Fibroblast of lung (primary cell): ENCODE measurements at regions not wholly inside any gene's neighbourhood (a gene's known extent, or its start where the extent isn't known, plus 50 kb on each side); places are given as distances from the start of the nearest gene placed in this dataset.

Source experiments
- DNase-seq, 2 donors: peaks; one replicate each; pipeline versions ENCODE4 v3.0.0 to v3.0.0-alpha.2; 2010; ENCODE audit warnings: low read depth in 2 of 2
- H2AFZ ChIP-seq: 2 replicates; pipeline ENCODE4 v1.5.1; 2012; ENCODE audit warnings: low read length, control low read depth, inconsistent platforms
- H3K27ac ChIP-seq: 2 replicates; pipeline ENCODE4 v1.5.1; 2011; ENCODE audit warnings: low read length, control low read depth; ENCODE audit not compliant: insufficient read depth
- H3K27me3 ChIP-seq: 2 replicates; pipeline ENCODE4 v1.5.1; 2011; ENCODE audit warnings: mild to moderate bottlenecking, low read length; ENCODE audit not compliant: control insufficient read depth, insufficient read depth
- H3K36me3 ChIP-seq: 2 replicates; pipeline ENCODE4 v1.5.1; 2011; ENCODE audit warnings: low read length; ENCODE audit not compliant: control insufficient read depth, insufficient read depth
- H3K4me1 ChIP-seq: 2 replicates; pipeline ENCODE4 v1.5.1; 2011; ENCODE audit warnings: low read length; ENCODE audit not compliant: control insufficient read depth, insufficient read depth; ENCODE audit errors: extremely low read depth
- H3K4me2 ChIP-seq: 2 replicates; pipeline ENCODE4 v1.5.1; 2011; ENCODE audit warnings: low read length, control low read depth; ENCODE audit not compliant: insufficient read depth; ENCODE audit errors: extremely low read depth
- H3K4me3 ChIP-seq, 4 experiments: fragments of 200-600 bp in 1 of 4; sonication (generic) in 1 of 4; replicated peaks in 1 of 4; 2 replicates each; pipeline ENCODE4 v1.5.1; 2011 to 2016; ENCODE audit warnings: low read length in 4 of 4, low read depth in 3 of 4, mild to moderate bottlenecking in 3 of 4, control low read depth in 2 of 4, inconsistent platforms in 1 of 4, mixed read lengths in 1 of 4; ENCODE audit not compliant: insufficient read depth in 1 of 4; ENCODE audit errors: control extremely low read depth in 1 of 4
- H3K79me2 ChIP-seq: 2 replicates; pipeline ENCODE4 v1.5.1; 2012; ENCODE audit warnings: mild to moderate bottlenecking, low read length, inconsistent platforms; ENCODE audit not compliant: control insufficient read depth, insufficient read depth
- H3K9ac ChIP-seq: 2 replicates; pipeline ENCODE4 v1.5.1; 2011; ENCODE audit warnings: mild to moderate bottlenecking, low read length, control low read depth; ENCODE audit not compliant: insufficient read depth
- H3K9me3 ChIP-seq: 2 replicates; pipeline ENCODE4 v1.5.1; 2012; ENCODE audit warnings: low read depth, low read length; ENCODE audit not compliant: control insufficient read depth, insufficient read depth
- H4K20me1 ChIP-seq: 2 replicates; pipeline ENCODE4 v1.5.1; 2011; ENCODE audit warnings: low read length; ENCODE audit not compliant: control insufficient read depth, insufficient read depth; ENCODE audit errors: extremely low read depth
- CTCF ChIP-seq, 2 donors: IDR thresholded peaks in 1 of 2; conservative IDR thresholded peaks in 1 of 2; 1 replicate in 1 of 2; 2 replicates in 1 of 2; pipeline ENCODE4 v1.5.1; 2011 to 2012; ENCODE audit warnings: low read length in 2 of 2, control low read depth in 1 of 2, inconsistent platforms in 1 of 2, low read depth in 1 of 2, mild to moderate bottlenecking in 1 of 2
- EZH2 ChIP-seq: IDR thresholded peaks from 2 replicates; pipeline ENCODE4 v1.5.1; 2012; ENCODE audit warnings: low read length, control low read depth, mild to moderate bottlenecking; ENCODE audit errors: missing control alignments

- no peaks in the 10 kb centered on the region for H4K20me1 ChIP-seq
- H3K27me3 ChIP-seq = no peaks in the 10 kb centered on the region
- no peak overlapping the region for H2AFZ ChIP-seq
- H3K9ac ChIP-seq = no peak overlapping the region
- no peak overlapping the region for H3K4me3 ChIP-seq
- H3K4me2 ChIP-seq = peak overlapping the region; percentile 36
- no peaks in the 10 kb centered on the region for H3K9me3 ChIP-seq
- DNase-seq = peak; percentile 78 to 90
- H3K79me2 ChIP-seq = no peaks in the 10 kb centered on the region
- H3K4me1 ChIP-seq = peaks cover 42% of the 10 kb centered on the region
- TF ChIP-seq CTCF (conservative IDR thresholded peaks at IDR 0.05 in 1 of 2, IDR thresholded peaks at IDR 0.05 in 1 of 2; ENCODE audit: low read depth in 1 of 2, low read length in 2 of 2) (peak; percentile 26 to 71), EZH2 (no peak)
- peak overlapping the region; percentile 14 for H3K27ac ChIP-seq
- no peaks in the 10 kb centered on the region for H3K36me3 ChIP-seq
These were observed 158.0 kb upstream of the ITGB1 start for GRCh38 chr10:33115738-33116719.

DNA sequence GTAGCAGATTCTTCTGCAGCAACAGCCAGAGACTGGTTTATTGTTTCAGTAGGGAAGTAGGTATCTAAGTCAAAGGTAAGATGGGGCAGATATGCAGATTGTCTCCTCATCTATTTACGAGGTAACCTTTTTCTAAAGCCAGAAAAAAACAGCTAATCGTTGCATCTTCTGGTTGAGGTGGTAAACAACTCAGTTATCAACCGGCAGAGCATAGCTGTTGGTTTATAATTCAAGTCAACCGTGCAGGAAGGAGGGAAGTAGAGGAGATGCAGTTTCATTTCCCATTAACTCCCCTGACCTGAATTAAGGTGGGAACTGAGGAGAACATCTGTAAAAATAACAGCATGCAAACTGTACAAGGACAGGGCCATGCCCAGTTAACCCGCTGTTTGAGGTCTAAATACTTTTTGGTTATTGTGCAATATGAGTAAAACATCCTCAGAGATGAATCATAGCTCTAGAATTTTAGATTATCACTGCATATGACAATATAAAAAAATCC lies 156.5 kb upstream of the ITGB1 start:
- Histone ChIP-seq H4K20me1 (no peaks in the 10 kb centered on the region), H3K9ac (no peak overlapping the region), H3K9me3 (no peaks in the 10 kb centered on the region), H3K4me3 (no peak overlapping the region), H3K4me2 (no peak overlapping the region), H3K79me2 (no peaks in the 10 kb centered on the region), H3K27me3 (no peaks in the 10 kb centered on the region), H2AFZ (no peak overlapping the region), H3K27ac (peak overlapping the region; percentile 78), H3K4me1 (peaks cover 42% of the 10 kb centered on the region), H3K36me3 (no peaks in the 10 kb centered on the region)
- DNase-seq = peak; percentile 62 to 73
- TF ChIP-seq CTCF (conservative IDR thresholded peaks at IDR 0.05 in 1 of 2, IDR thresholded peaks at IDR 0.05 in 1 of 2; ENCODE audit: low read depth in 1 of 2, low read length in 2 of 2) (no peak), EZH2 (no peak)

- Histone ChIP-seq H3K4me3 (peak overlapping the region in 1 of 4 experiments; percentile 4), H3K9ac (no peak overlapping the region), H3K9me3 (no peaks in the 10 kb centered on the region), H2AFZ (no peak overlapping the region), H3K79me2 (no peaks in the 10 kb centered on the region), H3K36me3 (no peaks in the 10 kb centered on the region), H3K4me1 (peaks cover 42% of the 10 kb centered on the region), H3K27ac (peak overlapping the region; percentile 78), H3K4me2 (peak overlapping the region; percentile 65), H3K27me3 (no peaks in the 10 kb centered on the region), H4K20me1 (no peaks in the 10 kb centered on the region)
- TF ChIP-seq CTCF (conservative IDR thresholded peaks at IDR 0.05 in 1 of 2, IDR thresholded peaks at IDR 0.05 in 1 of 2; ENCODE audit: low read depth in 1 of 2, low read length in 2 of 2) (no peak), EZH2 (no peak)
- DNase-seq = peak; percentile 79 to 95
These were observed 155.4 kb upstream of the ITGB1 start for GRCh38 chr10:33113466-33113865.
